ENCODE measurements at regions not wholly inside any gene's neighbourhood (a gene's known extent, or its start where the extent isn't known, plus 50 kb on each side); places are given as distances from the start of the nearest gene placed in this dataset.

GRCh38 chr3:21960033-21960432 lies 209.0 kb upstream of the ZNF385D start:
- Histone ChIP-seq H3K27me3 (ENCODE audit: control insufficient read depth in 2 of 2, insufficient read depth in 2 of 2, low read length in 2 of 2) (no peaks in the 10 kb centered on the region), H3K27ac (ENCODE audit: extremely low read depth, low read depth, low read length) (no peak overlapping the region), H3K9me3 (replicated peaks; ENCODE audit: control insufficient read depth, insufficient read depth, low read depth, low read length) (no peaks in the 10 kb centered on the region), H3K4me1 (replicated peaks in 1 of 2; ENCODE audit: control insufficient read depth in 2 of 2, insufficient read depth in 2 of 2, low read length in 2 of 2) (no peaks in the 10 kb centered on the region), H3K9ac (ENCODE audit: insufficient read depth in 1 of 2, low read depth in 2 of 2, low read length in 2 of 2) (no peak overlapping the region), H2AFZ (ENCODE audit: low read depth, low read length) (no peak overlapping the region), H3K79me2 (ENCODE audit: control insufficient read depth, insufficient read depth, low read length) (no peaks in the 10 kb centered on the region), H3K36me3 (ENCODE audit: control insufficient read depth, insufficient read depth, low read length) (no peaks in the 10 kb centered on the region), H3K9me1 (ENCODE audit: control insufficient read depth, insufficient read depth, low read length) (no peaks in the 10 kb centered on the region), H3K4me2 (ENCODE audit: insufficient read depth, low read length) (no peak overlapping the region), H4K20me1 (replicated peaks; ENCODE audit: control insufficient read depth, insufficient read depth, low read length) (no peaks in the 10 kb centered on the region), H3K4me3 (no peak overlapping the region)
- POLR2A ChIA-PET = no interaction called here
- DNase-seq (ENCODE audit: extremely low read depth in 1 of 4, low spot score in 3 of 4) (no peak), FAIRE-seq (no peak), ATAC-seq (no peak)
- CTCF ChIA-PET (ENCODE audit: low intra/inter-chr PET ratio) = no interaction called here
- in situ Hi-C loops (cut with MboI) (no loop called here), intact Hi-C loops (cut with micrococcal nuclease) (no loop called here)
- 0% methylated on average over 1 of the region's 1 CpG for WGBS (ENCODE audit: insufficient coverage, low coverage, missing lambda C conversion rate)
- BruUV-seq (replicated peaks) = no TSS peak
- TF ChIP-seq, protein P1, sequence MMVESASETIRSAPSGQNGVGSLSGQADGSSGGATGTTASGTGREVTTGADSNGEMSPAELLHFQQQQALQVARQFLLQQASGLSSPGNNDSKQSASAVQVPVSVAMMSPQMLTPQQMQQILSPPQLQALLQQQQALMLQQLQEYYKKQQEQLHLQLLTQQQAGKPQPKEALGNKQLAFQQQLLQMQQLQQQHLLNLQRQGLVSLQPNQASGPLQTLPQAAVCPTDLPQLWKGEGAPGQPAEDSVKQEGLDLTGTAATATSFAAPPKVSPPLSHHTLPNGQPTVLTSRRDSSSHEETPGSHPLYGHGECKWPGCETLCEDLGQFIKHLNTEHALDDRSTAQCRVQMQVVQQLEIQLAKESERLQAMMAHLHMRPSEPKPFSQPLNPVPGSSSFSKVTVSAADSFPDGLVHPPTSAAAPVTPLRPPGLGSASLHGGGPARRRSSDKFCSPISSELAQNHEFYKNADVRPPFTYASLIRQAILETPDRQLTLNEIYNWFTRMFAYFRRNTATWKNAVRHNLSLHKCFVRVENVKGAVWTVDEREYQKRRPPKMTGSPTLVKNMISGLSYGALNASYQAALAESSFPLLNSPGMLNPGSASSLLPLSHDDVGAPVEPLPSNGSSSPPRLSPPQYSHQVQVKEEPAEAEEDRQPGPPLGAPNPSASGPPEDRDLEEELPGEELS (CRISPR knock-in tag; IDR thresholded peaks at IDR 0.05; ENCODE audit: borderline replicate concordance) = no peak
- TF ChIP-seq POLR3A (IDR thresholded peaks at IDR 0.05; ENCODE audit: borderline replicate concordance, extremely low read depth, insufficient read depth, insufficient read length) = no peak
- TF ChIP-seq, protein P2, sequence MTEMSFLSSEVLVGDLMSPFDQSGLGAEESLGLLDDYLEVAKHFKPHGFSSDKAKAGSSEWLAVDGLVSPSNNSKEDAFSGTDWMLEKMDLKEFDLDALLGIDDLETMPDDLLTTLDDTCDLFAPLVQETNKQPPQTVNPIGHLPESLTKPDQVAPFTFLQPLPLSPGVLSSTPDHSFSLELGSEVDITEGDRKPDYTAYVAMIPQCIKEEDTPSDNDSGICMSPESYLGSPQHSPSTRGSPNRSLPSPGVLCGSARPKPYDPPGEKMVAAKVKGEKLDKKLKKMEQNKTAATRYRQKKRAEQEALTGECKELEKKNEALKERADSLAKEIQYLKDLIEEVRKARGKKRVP (CRISPR knock-in tag; IDR thresholded peaks at IDR 0.05) = no peak
- no peak for TF ChIP-seq ZZZ3 (IDR thresholded peaks at IDR 0.05)
- no peak for TF ChIP-seq ERF (CRISPR knock-in tag; IDR thresholded peaks at IDR 0.05)
- no peak for TF ChIP-seq ZNF232 (CRISPR knock-in tag; IDR thresholded peaks at IDR 0.05)
- no peak for TF ChIP-seq FOXJ2 (tag; IDR thresholded peaks at IDR 0.05)
- TF ChIP-seq C11orf30 (IDR thresholded peaks at IDR 0.05; ENCODE audit: low read depth) = no peak
- no peak for TF ChIP-seq ZNF140 (CRISPR knock-in tag; IDR thresholded peaks at IDR 0.05)
- TF ChIP-seq NFRKB (IDR thresholded peaks at IDR 0.05; ENCODE audit: low read depth) = no peak
- TF ChIP-seq, protein P3, sequence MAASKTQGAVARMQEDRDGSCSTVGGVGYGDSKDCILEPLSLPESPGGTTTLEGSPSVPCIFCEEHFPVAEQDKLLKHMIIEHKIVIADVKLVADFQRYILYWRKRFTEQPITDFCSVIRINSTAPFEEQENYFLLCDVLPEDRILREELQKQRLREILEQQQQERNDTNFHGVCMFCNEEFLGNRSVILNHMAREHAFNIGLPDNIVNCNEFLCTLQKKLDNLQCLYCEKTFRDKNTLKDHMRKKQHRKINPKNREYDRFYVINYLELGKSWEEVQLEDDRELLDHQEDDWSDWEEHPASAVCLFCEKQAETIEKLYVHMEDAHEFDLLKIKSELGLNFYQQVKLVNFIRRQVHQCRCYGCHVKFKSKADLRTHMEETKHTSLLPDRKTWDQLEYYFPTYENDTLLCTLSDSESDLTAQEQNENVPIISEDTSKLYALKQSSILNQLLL (CRISPR knock-in tag; IDR thresholded peaks at IDR 0.05; ENCODE audit: borderline replicate concordance) = no peak
